DND-41 (cell line): ENCODE measurements at regions not wholly inside any gene's neighbourhood (a gene's known extent, or its start where the extent isn't known, plus 50 kb on each side); places are given as distances from the start of the nearest gene placed in this dataset.

Source experiments
- ATAC-seq: fragments of 200-7000 bp; cut with Tn5 transposase; 3 replicates; pipeline ENCODE4 v1.9.1; 2021; ENCODE audit warnings: low read depth; ENCODE audit not compliant: insufficient read depth
- DNase-seq: peaks from one replicate; pipeline ENCODE4 v3.0.0-alpha.2; 2020
- H2AFZ ChIP-seq: 2 replicates; pipeline ENCODE4 v1.6.0; 2012; ENCODE audit warnings: low read depth, low read length
- H3K27ac ChIP-seq: 2 replicates; pipeline ENCODE4 v1.5.1; 2012; ENCODE audit warnings: low read length, inconsistent platforms
- H3K27me3 ChIP-seq: fragments of 200-600 bp; sonication (generic); 2 replicates; pipeline ENCODE4 v1.6.0; 2012; ENCODE audit warnings: low read length, mild to moderate bottlenecking, inconsistent platforms; ENCODE audit not compliant: insufficient read depth, poor library complexity
- H3K36me3 ChIP-seq: 2 replicates; pipeline ENCODE4 v1.5.1; 2012; ENCODE audit warnings: low read length, inconsistent platforms; ENCODE audit not compliant: insufficient read depth
- H3K4me1 ChIP-seq: 2 replicates; pipeline ENCODE4 v1.5.1; 2012; ENCODE audit warnings: mild to moderate bottlenecking, low read length; ENCODE audit not compliant: insufficient read depth
- H3K4me2 ChIP-seq: 2 replicates; pipeline ENCODE4 v1.6.0; 2012; ENCODE audit warnings: mild to moderate bottlenecking, moderate library complexity, low read length, inconsistent platforms; ENCODE audit not compliant: insufficient read depth
- H3K4me3 ChIP-seq, 2 experiments: fragments of 200-600 bp in 1 of 2; shearing (Covaris generic) in 1 of 2; 2 replicates each; pipeline ENCODE4 v1.5.1; 2012 to 2016; ENCODE audit warnings: inconsistent platforms in 2 of 2, low read length in 2 of 2, mild to moderate bottlenecking in 2 of 2, low read depth in 1 of 2, moderate library complexity in 1 of 2
- H3K79me2 ChIP-seq: 2 replicates; pipeline ENCODE4 v1.6.0; 2012; ENCODE audit warnings: low read length, inconsistent platforms; ENCODE audit not compliant: insufficient read depth
- H3K9ac ChIP-seq: 2 replicates; pipeline ENCODE4 v1.6.0; 2012; ENCODE audit warnings: low read depth, mild to moderate bottlenecking, inconsistent platforms, low read length, moderate library complexity
- H3K9me3 ChIP-seq: 2 replicates; pipeline ENCODE4 v1.5.1; 2012; ENCODE audit warnings: low read length, moderate library complexity, mild to moderate bottlenecking, inconsistent platforms; ENCODE audit not compliant: insufficient read depth, severe bottlenecking
- H4K20me1 ChIP-seq: 2 replicates; pipeline ENCODE4 v1.6.0; 2012; ENCODE audit warnings: low read length; ENCODE audit not compliant: insufficient read depth
- CTCF ChIP-seq: IDR thresholded peaks from 2 replicates; pipeline ENCODE4 v1.5.1; 2012; ENCODE audit warnings: borderline replicate concordance, low read length, moderate library complexity, mild to moderate bottlenecking; ENCODE audit not compliant: poor library complexity, severe bottlenecking; ENCODE audit errors: extremely low read depth
- EZH2 ChIP-seq: IDR thresholded peaks from 3 replicates; pipeline ENCODE4 v1.6.1; 2012; ENCODE audit warnings: borderline replicate concordance, low read depth, mild to moderate bottlenecking, moderate library complexity, low read length, inconsistent platforms; ENCODE audit not compliant: severe bottlenecking

GRCh38 chr1:165025805-165026204 lies 330.7 kb downstream of the LMX1A start:
- ATAC-seq (no peak), DNase-seq (no peak)
- Histone ChIP-seq H3K4me1 (no peaks in the 10 kb centered on the region), H3K9me3 (peaks cover 5% of the 10 kb centered on the region), H3K4me2 (no peak overlapping the region), H3K27me3 (no peaks in the 10 kb centered on the region), H3K27ac (no peak overlapping the region), H3K9ac (no peak overlapping the region), H3K36me3 (no peaks in the 10 kb centered on the region), H3K79me2 (no peaks in the 10 kb centered on the region), H4K20me1 (no peaks in the 10 kb centered on the region), H3K4me3 (no peak overlapping the region), H2AFZ (no peak overlapping the region)
- TF ChIP-seq CTCF (no peak), EZH2 (no peak)

GRCh38 chr1:165014753-165015152 lies 341.8 kb downstream of the LMX1A start:
- no peak overlapping the region for H3K4me2 ChIP-seq
- H3K36me3 ChIP-seq, result no peaks in the 10 kb centered on the region
- no peaks in the 10 kb centered on the region for H4K20me1 ChIP-seq
- no peak overlapping the region for H2AFZ ChIP-seq
- DNase-seq, result no peak
- no peak overlapping the region for H3K27ac ChIP-seq
- TF ChIP-seq CTCF (no peak), EZH2 (no peak)
- no peaks in the 10 kb centered on the region for H3K4me1 ChIP-seq
- ATAC-seq, result no peak
- H3K9me3 ChIP-seq, result no peaks in the 10 kb centered on the region
- H3K79me2 ChIP-seq, result no peaks in the 10 kb centered on the region
- H3K27me3 ChIP-seq, result no peaks in the 10 kb centered on the region
- H3K9ac ChIP-seq, result no peak overlapping the region
- no peak overlapping the region for H3K4me3 ChIP-seq

GRCh38 chr1:165011991-165012531 lies 344.5 kb downstream of the LMX1A start:
- Histone ChIP-seq H4K20me1 (no peaks in the 10 kb centered on the region), H3K4me2 (no peak overlapping the region), H3K27me3 (peaks cover 3% of the 10 kb centered on the region), H3K4me1 (no peaks in the 10 kb centered on the region), H3K27ac (no peak overlapping the region), H3K36me3 (no peaks in the 10 kb centered on the region), H3K9ac (no peak overlapping the region), H3K4me3 (no peak overlapping the region), H3K9me3 (no peaks in the 10 kb centered on the region), H3K79me2 (no peaks in the 10 kb centered on the region), H2AFZ (no peak overlapping the region)
- ATAC-seq (no peak), DNase-seq (no peak)
- TF ChIP-seq EZH2 (no peak), CTCF (no peak)

- Histone ChIP-seq H2AFZ (no peak overlapping the region), H4K20me1 (no peaks in the 10 kb centered on the region), H3K4me3 (no peak overlapping the region), H3K36me3 (no peaks in the 10 kb centered on the region), H3K79me2 (no peaks in the 10 kb centered on the region), H3K9me3 (no peaks in the 10 kb centered on the region), H3K27ac (no peak overlapping the region), H3K4me1 (no peaks in the 10 kb centered on the region), H3K4me2 (no peak overlapping the region), H3K9ac (no peak overlapping the region), H3K27me3 (peaks cover 3% of the 10 kb centered on the region)
- DNase-seq, result no peak
- TF ChIP-seq CTCF (no peak), EZH2 (no peak)
- ATAC-seq, result no peak
Observed at GRCh38 chr1:165011186-165011585, 345.3 kb downstream of the LMX1A start.
